NCI-H1048 (cell line): ENCODE measurements at regions not wholly inside any gene's neighbourhood (a gene's known extent, or its start where the extent isn't known, plus 50 kb on each side); places are given as distances from the start of the nearest gene placed in this dataset.

ENCODE experiments used
- DNase-seq: peaks from one replicate; lab custom pipeline; 2025; lab: John Stamatoyannopoulos, UW

- DNase-seq: no peak
Measured at GRCh38 chr20:7505835-7506221, 434.4 kb downstream of the HAO1 start.

- no peak for DNase-seq
Measured at GRCh38 chr20:7516621-7517111, 423.6 kb downstream of the HAO1 start.

GRCh38 chr20:7520361-7520760 is 419.9 kb downstream of the HAO1 start:
- no peak for DNase-seq

- no peak for DNase-seq
Measured at GRCh38 chr20:7523288-7523687, 417.0 kb downstream of the HAO1 start.

- no peak for DNase-seq
Measured at GRCh38 chr20:7540018-7540417, 400.2 kb downstream of the HAO1 start.

- DNase-seq: no peak
Measured at GRCh38 chr20:7540923-7541322, 399.3 kb downstream of the HAO1 start.

- DNase-seq: no peak
Measured at GRCh38 chr20:7571101-7571500, 369.2 kb downstream of the HAO1 start.

GRCh38 chr20:7571521-7572055 is 368.7 kb downstream of the HAO1 start:
- DNase-seq: no peak

- DNase-seq: no peak
Measured at GRCh38 chr20:7579888-7580287, 360.4 kb downstream of the HAO1 start.

- DNase-seq: no peak
Measured at GRCh38 chr20:7585126-7585679, 355.1 kb downstream of the HAO1 start.

- DNase-seq: no peak
Measured at GRCh38 chr20:7586481-7586880, 353.8 kb downstream of the HAO1 start.

GRCh38 chr20:7589164-7589563 is 351.1 kb downstream of the HAO1 start:
- no peak for DNase-seq

- no peak for DNase-seq
Measured at GRCh38 chr20:7596541-7596940, 343.7 kb downstream of the HAO1 start.

GRCh38 chr20:7601431-7601830 is 338.8 kb downstream of the HAO1 start:
- DNase-seq: no peak

GRCh38 chr20:7606941-7607340 is 333.3 kb downstream of the HAO1 start:
- DNase-seq: no peak

GRCh38 chr20:7608250-7608649 is 332.0 kb downstream of the HAO1 start:
- DNase-seq: no peak

- DNase-seq: no peak
Measured at GRCh38 chr20:7609251-7609650, 331.0 kb downstream of the HAO1 start.

- DNase-seq: no peak
Measured at GRCh38 chr20:7610681-7611080, 329.6 kb downstream of the HAO1 start.

- no peak for DNase-seq
Measured at GRCh38 chr20:7617797-7618196, 322.5 kb downstream of the HAO1 start.

GRCh38 chr20:7622399-7622961 is 317.8 kb downstream of the HAO1 start:
- DNase-seq: no peak

GRCh38 chr20:7624886-7625285 is 315.4 kb downstream of the HAO1 start:
- DNase-seq: no peak

- DNase-seq: no peak
Measured at GRCh38 chr20:7627734-7628663, 312.3 kb downstream of the HAO1 start.

- DNase-seq: no peak
Measured at GRCh38 chr20:7629880-7630279, 310.4 kb downstream of the HAO1 start.
